Keratinocyte (primary cell): ENCODE measurements at regions not wholly inside any gene's neighbourhood (a gene's known extent, or its start where the extent isn't known, plus 50 kb on each side); places are given as distances from the start of the nearest gene placed in this dataset.
"Not testable (repeated sequence)": the region's sequence is repeated elsewhere in the genome, so short reads cannot be mapped to it uniquely, and the experiment has no call there.

Experiments used
- DNase-seq: peaks from one replicate; pipeline ENCODE4 v3.0.0-alpha.2; 2011; ENCODE audit warnings: low read depth, missing footprints, low spot score
- FAIRE-seq: peaks from 2 replicates; lab custom pipeline; 2011; peaks lifted over from hg19 to GRCh38; lab: Jason Lieb, UNC
- H2AFZ ChIP-seq: 2 replicates; pipeline ENCODE4 v1.6.0; 2012; ENCODE audit warnings: low read length, control low read depth, inconsistent platforms; ENCODE audit not compliant: control insufficient read depth
- H3K27ac ChIP-seq: 2 replicates; pipeline ENCODE4 v1.5.1; 2011; ENCODE audit warnings: low read length; ENCODE audit not compliant: control insufficient read depth, insufficient read depth
- H3K27me3 ChIP-seq: 3 replicates; pipeline ENCODE4 v1.6.0; 2011; ENCODE audit warnings: low read length; ENCODE audit not compliant: control insufficient read depth, insufficient read depth; ENCODE audit errors: extremely low read depth
- H3K36me3 ChIP-seq, 2 experiments: 2 replicates in 1 of 2; 3 replicates in 1 of 2; pipeline ENCODE4 v1.5.1; 2011; ENCODE audit warnings: low read length in 2 of 2, mild to moderate bottlenecking in 1 of 2; ENCODE audit not compliant: control insufficient read depth in 2 of 2, insufficient read depth in 2 of 2; ENCODE audit errors: extremely low read depth in 1 of 2
- H3K4me1 ChIP-seq: 3 replicates; pipeline ENCODE4 v1.5.1; 2011; ENCODE audit warnings: low read length; ENCODE audit not compliant: control insufficient read depth, insufficient read depth; ENCODE audit errors: extremely low read depth
- H3K4me2 ChIP-seq: 3 replicates; pipeline ENCODE4 v1.6.0; 2011; ENCODE audit warnings: low read depth, low read length; ENCODE audit not compliant: control insufficient read depth, insufficient read depth; ENCODE audit errors: extremely low read depth
- H3K4me3 ChIP-seq, 3 experiments: fragments of 200-600 bp in 1 of 3; sonication (generic) in 1 of 3; 2 replicates in 2 of 3; 3 replicates in 1 of 3; pipeline ENCODE4 v1.5.1; 2011 to 2016; ENCODE audit warnings: low read length in 3 of 3, mild to moderate bottlenecking in 3 of 3, control low read depth in 2 of 3, inconsistent platforms in 1 of 3, low read depth in 1 of 3, mixed read lengths in 1 of 3, mixed run types in 1 of 3, moderate library complexity in 1 of 3; ENCODE audit not compliant: control insufficient read depth in 2 of 3, insufficient read depth in 2 of 3; ENCODE audit errors: extremely low read depth in 1 of 3
- H3K79me2 ChIP-seq: 2 replicates; pipeline ENCODE4 v1.6.0; 2012; ENCODE audit warnings: low read length; ENCODE audit not compliant: control insufficient read depth, insufficient read depth
- H3K9ac ChIP-seq: 3 replicates; pipeline ENCODE4 v1.6.0; 2011; ENCODE audit warnings: low read length; ENCODE audit not compliant: control insufficient read depth, insufficient read depth; ENCODE audit errors: extremely low read depth
- H3K9me1 ChIP-seq: 3 replicates; pipeline ENCODE4 v1.6.0; 2011; ENCODE audit warnings: low read length; ENCODE audit not compliant: control insufficient read depth, insufficient read depth; ENCODE audit errors: extremely low read depth
- H3K9me3 ChIP-seq: 2 replicates; pipeline ENCODE4 v1.5.1; 2012; ENCODE audit warnings: low read depth, low read length; ENCODE audit not compliant: control insufficient read depth
- H4K20me1 ChIP-seq: 3 replicates; pipeline ENCODE4 v1.6.0; 2011; ENCODE audit warnings: low read length; ENCODE audit not compliant: control insufficient read depth, insufficient read depth; ENCODE audit errors: extremely low read depth
- EZH2 ChIP-seq: IDR thresholded peaks from one replicate; pipeline ENCODE4 v1.6.1; 2012; ENCODE audit warnings: inconsistent platforms, mild to moderate bottlenecking, low read length, moderate library complexity
- dilution Hi-C: fragments of 300-500 bp; cut with MboI; formaldehyde crosslinking; loops from one replicate; pipeline ENCODE4 v1.7.0; 2020; ENCODE audit warnings: low sequenced_read_pairs; ENCODE audit not compliant: extremely low pct_ligation_motif_present
- TF ChIP-seq, protein P1 (sequence below), 3 experiments: IDR thresholded peaks in 1 of 3; conservative IDR thresholded peaks in 1 of 3; optimal IDR thresholded peaks in 1 of 3; 2 replicates in 2 of 3; 3 replicates in 1 of 3; pipeline versions ENCODE3 to v1.5.1; 2011; ENCODE audit warnings: low read length in 3 of 3, mild to moderate bottlenecking in 3 of 3, moderate library complexity in 2 of 3, control low read depth in 1 of 3, inconsistent platforms in 1 of 3; ENCODE audit not compliant: insufficient read depth in 2 of 3; ENCODE audit errors: extremely low read depth in 1 of 3

DNA sequence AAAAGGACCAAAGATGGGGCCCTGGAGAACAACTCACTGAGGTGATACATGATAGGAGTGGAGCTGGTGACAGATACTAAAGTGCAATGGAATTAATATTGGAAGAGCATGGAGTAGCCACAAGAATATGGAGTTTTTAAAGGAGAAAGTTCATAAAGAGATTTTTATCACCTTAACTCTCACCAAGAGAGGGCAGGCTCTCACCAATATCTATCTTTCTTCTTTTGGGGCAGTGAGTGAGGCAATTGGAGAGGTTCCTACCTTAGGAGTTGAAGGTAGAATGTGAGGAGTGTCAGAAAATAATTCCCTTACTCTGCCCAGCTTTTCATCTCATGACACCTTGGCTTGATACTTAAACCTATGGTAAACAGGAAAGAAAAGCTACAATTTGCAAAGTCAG lies 233.7 kb upstream of the CWC22 start:
- Histone ChIP-seq H3K9me1 (no peaks in the 10 kb centered on the region), H3K4me2 (no peak overlapping the region), H3K9ac (no peak overlapping the region), H3K4me1 (no peaks in the 10 kb centered on the region), H3K36me3 (no peaks in the 10 kb centered on the region), H3K27ac (no peak overlapping the region), H3K4me3 (no peak overlapping the region), H3K9me3 (no peaks in the 10 kb centered on the region), H2AFZ (no peak overlapping the region), H3K27me3 (no peaks in the 10 kb centered on the region), H3K79me2 (no peaks in the 10 kb centered on the region), H4K20me1 (no peaks in the 10 kb centered on the region)
- FAIRE-seq = peak; percentile 48
- DNase-seq = no peak
- TF ChIP-seq EZH2 = no peak
- TF ChIP-seq, protein P1, sequence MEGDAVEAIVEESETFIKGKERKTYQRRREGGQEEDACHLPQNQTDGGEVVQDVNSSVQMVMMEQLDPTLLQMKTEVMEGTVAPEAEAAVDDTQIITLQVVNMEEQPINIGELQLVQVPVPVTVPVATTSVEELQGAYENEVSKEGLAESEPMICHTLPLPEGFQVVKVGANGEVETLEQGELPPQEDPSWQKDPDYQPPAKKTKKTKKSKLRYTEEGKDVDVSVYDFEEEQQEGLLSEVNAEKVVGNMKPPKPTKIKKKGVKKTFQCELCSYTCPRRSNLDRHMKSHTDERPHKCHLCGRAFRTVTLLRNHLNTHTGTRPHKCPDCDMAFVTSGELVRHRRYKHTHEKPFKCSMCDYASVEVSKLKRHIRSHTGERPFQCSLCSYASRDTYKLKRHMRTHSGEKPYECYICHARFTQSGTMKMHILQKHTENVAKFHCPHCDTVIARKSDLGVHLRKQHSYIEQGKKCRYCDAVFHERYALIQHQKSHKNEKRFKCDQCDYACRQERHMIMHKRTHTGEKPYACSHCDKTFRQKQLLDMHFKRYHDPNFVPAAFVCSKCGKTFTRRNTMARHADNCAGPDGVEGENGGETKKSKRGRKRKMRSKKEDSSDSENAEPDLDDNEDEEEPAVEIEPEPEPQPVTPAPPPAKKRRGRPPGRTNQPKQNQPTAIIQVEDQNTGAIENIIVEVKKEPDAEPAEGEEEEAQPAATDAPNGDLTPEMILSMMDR (optimal IDR thresholded peaks at IDR 0.05 in 1 of 3, IDR thresholded peaks at IDR 0.05 in 1 of 3, conservative IDR thresholded peaks at IDR 0.05 in 1 of 3; ENCODE audit: extremely low read depth in 1 of 3, insufficient read depth in 2 of 3, low read length in 3 of 3) = peak; percentile 11 to 33 (median 29)
- dilution Hi-C loops = no loop called here

DNA sequence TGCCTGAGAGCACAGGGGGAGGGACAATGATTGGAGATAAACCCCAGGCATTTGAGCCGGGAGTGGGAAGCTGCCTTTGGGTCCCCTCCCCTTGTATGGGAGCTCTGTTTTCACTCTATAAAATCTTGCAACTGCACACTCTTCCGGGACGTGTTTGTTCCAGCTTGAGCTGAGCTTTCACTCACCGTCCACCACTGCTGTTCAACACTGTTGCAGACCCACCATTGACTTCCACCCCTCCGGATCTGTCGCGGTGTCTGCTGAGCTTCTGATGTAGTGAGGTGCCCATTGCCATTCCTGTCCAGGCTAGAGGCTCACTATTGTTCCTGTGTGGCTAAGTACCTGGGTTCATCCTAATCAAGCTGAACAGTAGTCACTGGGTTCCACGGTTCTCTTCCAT lies 231.6 kb upstream of the CWC22 start:
- Histone ChIP-seq H3K36me3 (no peaks in the 10 kb centered on the region), H3K4me3 (no peak overlapping the region), H2AFZ (no peak overlapping the region), H3K9me3 (no peaks in the 10 kb centered on the region), H3K27ac (no peak overlapping the region), H3K27me3 (no peaks in the 10 kb centered on the region), H3K79me2 (no peaks in the 10 kb centered on the region), H3K4me2 (no peak overlapping the region), H3K9me1 (no peaks in the 10 kb centered on the region), H4K20me1 (no peaks in the 10 kb centered on the region), H3K9ac (no peak overlapping the region), H3K4me1 (no peaks in the 10 kb centered on the region)
- dilution Hi-C loops = no loop called here
- no peak for TF ChIP-seq EZH2
- TF ChIP-seq, protein P1 (optimal IDR thresholded peaks at IDR 0.05 in 1 of 3, IDR thresholded peaks at IDR 0.05 in 1 of 3, conservative IDR thresholded peaks at IDR 0.05 in 1 of 3; ENCODE audit: extremely low read depth in 1 of 3, insufficient read depth in 2 of 3, low read length in 3 of 3) = no peak
- no peak for DNase-seq
- no peak for FAIRE-seq

DNA sequence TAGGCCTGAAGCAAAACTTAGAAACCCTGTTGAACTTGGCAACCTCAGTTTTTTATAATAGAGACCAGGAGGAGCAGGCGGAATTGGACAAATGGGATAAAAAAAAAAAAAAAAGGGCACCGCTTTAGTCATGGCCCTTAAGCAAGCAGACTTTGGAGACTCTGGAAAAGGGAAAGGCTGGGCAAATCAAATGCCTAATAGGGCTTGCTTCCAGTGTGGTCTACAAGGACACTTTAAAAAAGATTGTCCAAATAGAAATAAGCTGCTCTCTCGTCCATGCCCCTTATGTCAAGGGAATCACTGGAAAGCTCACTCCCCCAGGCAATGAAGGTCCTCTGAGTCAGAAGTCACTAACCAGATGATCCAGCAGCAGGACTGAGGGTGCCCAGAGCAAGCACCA lies 229.0 kb upstream of the CWC22 start:
- DNase-seq, H4K20me1 ChIP-seq, H3K9ac ChIP-seq, H3K36me3 ChIP-seq, H3K4me3 ChIP-seq, dilution Hi-C loops, H3K27ac ChIP-seq, H3K79me2 ChIP-seq, H3K9me3 ChIP-seq, H3K4me1 ChIP-seq, H3K9me1 ChIP-seq, H3K4me2 ChIP-seq, H2AFZ ChIP-seq, H3K27me3 ChIP-seq, FAIRE-seq: not testable (repeated sequence)

DNA sequence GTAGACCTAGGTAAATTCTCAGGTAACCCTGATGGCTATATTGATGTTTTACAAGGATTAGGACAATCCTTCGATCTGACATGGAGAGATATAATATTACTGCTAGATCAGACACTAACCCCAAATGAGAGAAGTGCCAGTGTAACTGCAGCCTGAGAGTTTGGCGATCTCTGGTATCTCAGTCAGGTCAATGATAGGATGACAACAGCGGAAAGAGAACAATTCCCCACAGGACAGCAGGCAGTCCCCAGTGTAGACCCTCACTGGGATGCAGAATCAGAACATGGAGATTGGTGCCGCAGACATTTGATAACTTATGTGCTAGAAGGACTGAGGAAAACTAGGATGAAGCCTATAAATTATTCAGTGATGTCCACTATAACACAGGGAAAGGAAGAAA lies 228.4 kb upstream of the CWC22 start:
- H3K79me2 ChIP-seq, H3K9me3 ChIP-seq, dilution Hi-C loops, H3K4me1 ChIP-seq, H4K20me1 ChIP-seq, H3K27me3 ChIP-seq, H3K27ac ChIP-seq, H3K4me3 ChIP-seq, H3K9ac ChIP-seq, H3K9me1 ChIP-seq, DNase-seq, FAIRE-seq, H2AFZ ChIP-seq, H3K4me2 ChIP-seq, H3K36me3 ChIP-seq: not testable (repeated sequence)
